ENCODE measurements at regions not wholly inside any gene's neighbourhood (a gene's known extent, or its start where the extent isn't known, plus 50 kb on each side); places are given as distances from the start of the nearest gene placed in this dataset.

- no peak for TF ChIP-seq YY1 (IDR thresholded peaks at IDR 0.05)
- TF ChIP-seq, protein P1, sequence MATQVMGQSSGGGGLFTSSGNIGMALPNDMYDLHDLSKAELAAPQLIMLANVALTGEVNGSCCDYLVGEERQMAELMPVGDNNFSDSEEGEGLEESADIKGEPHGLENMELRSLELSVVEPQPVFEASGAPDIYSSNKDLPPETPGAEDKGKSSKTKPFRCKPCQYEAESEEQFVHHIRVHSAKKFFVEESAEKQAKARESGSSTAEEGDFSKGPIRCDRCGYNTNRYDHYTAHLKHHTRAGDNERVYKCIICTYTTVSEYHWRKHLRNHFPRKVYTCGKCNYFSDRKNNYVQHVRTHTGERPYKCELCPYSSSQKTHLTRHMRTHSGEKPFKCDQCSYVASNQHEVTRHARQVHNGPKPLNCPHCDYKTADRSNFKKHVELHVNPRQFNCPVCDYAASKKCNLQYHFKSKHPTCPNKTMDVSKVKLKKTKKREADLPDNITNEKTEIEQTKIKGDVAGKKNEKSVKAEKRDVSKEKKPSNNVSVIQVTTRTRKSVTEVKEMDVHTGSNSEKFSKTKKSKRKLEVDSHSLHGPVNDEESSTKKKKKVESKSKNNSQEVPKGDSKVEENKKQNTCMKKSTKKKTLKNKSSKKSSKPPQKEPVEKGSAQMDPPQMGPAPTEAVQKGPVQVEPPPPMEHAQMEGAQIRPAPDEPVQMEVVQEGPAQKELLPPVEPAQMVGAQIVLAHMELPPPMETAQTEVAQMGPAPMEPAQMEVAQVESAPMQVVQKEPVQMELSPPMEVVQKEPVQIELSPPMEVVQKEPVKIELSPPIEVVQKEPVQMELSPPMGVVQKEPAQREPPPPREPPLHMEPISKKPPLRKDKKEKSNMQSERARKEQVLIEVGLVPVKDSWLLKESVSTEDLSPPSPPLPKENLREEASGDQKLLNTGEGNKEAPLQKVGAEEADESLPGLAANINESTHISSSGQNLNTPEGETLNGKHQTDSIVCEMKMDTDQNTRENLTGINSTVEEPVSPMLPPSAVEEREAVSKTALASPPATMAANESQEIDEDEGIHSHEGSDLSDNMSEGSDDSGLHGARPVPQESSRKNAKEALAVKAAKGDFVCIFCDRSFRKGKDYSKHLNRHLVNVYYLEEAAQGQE (IDR thresholded peaks at IDR 0.05), result no peak
- no peak for TF ChIP-seq EGR1 (IDR thresholded peaks at IDR 0.05; ENCODE audit: low read depth in 2 of 2)
- no peak for TF ChIP-seq GABPA (IDR thresholded peaks at IDR 0.05 in 1 of 2, conservative IDR thresholded peaks at IDR 0.05 in 1 of 2)
- TF ChIP-seq FOXA2 (IDR thresholded peaks at IDR 0.05), result no peak
- TF ChIP-seq HNF4A (conservative IDR thresholded peaks at IDR 0.05), result no peak
- no peak for TF ChIP-seq SP1 (IDR thresholded peaks at IDR 0.05)
- no peak for TF ChIP-seq JUND (IDR thresholded peaks at IDR 0.05)
- TF ChIP-seq, protein P2, sequence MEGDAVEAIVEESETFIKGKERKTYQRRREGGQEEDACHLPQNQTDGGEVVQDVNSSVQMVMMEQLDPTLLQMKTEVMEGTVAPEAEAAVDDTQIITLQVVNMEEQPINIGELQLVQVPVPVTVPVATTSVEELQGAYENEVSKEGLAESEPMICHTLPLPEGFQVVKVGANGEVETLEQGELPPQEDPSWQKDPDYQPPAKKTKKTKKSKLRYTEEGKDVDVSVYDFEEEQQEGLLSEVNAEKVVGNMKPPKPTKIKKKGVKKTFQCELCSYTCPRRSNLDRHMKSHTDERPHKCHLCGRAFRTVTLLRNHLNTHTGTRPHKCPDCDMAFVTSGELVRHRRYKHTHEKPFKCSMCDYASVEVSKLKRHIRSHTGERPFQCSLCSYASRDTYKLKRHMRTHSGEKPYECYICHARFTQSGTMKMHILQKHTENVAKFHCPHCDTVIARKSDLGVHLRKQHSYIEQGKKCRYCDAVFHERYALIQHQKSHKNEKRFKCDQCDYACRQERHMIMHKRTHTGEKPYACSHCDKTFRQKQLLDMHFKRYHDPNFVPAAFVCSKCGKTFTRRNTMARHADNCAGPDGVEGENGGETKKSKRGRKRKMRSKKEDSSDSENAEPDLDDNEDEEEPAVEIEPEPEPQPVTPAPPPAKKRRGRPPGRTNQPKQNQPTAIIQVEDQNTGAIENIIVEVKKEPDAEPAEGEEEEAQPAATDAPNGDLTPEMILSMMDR (IDR thresholded peaks at IDR 0.05; ENCODE audit: low read depth, low read length, missing input control), result no peak
- no peak for TF ChIP-seq TAF1 (conservative IDR thresholded peaks at IDR 0.05)
- TF ChIP-seq HNF4G (IDR thresholded peaks at IDR 0.05), result no peak
- no peak for TF ChIP-seq FOXA1 (IDR thresholded peaks at IDR 0.05)
- Histone ChIP-seq H3K9me3 (ENCODE audit: control insufficient read depth in 4 of 4, low read length in 3 of 4) (no peaks in the 10 kb centered on the region), H3K4me1 (ENCODE audit: control insufficient read depth in 4 of 4, insufficient read depth in 4 of 4, low read length in 3 of 4) (no peaks in the 10 kb centered on the region), H3K9ac (ENCODE audit: low read depth in 1 of 2, low read length in 2 of 2) (no peak overlapping the region), H3K27me3 (ENCODE audit: control insufficient read depth in 4 of 4, insufficient read depth in 4 of 4, low read length in 3 of 4) (no peaks in the 10 kb centered on the region), H3K36me3 (ENCODE audit: control insufficient read depth in 4 of 4, insufficient read depth in 3 of 4, low read depth in 1 of 4, low read length in 3 of 4) (no peaks in the 10 kb centered on the region), H3K27ac (ENCODE audit: low read depth in 1 of 2, low read length in 2 of 2) (no peak overlapping the region), H3K4me3 (ENCODE audit: low read depth in 1 of 3, low read length in 3 of 3) (no peak overlapping the region)
- WGBS, result 70% methylated on average over 3 of the region's 3 CpGs
- no peak for DNase-seq (ENCODE audit: low spot score)
Measured at GRCh38 chr4:133799717-133800315, 401.8 kb downstream of the PABPC4L start.

DNA sequence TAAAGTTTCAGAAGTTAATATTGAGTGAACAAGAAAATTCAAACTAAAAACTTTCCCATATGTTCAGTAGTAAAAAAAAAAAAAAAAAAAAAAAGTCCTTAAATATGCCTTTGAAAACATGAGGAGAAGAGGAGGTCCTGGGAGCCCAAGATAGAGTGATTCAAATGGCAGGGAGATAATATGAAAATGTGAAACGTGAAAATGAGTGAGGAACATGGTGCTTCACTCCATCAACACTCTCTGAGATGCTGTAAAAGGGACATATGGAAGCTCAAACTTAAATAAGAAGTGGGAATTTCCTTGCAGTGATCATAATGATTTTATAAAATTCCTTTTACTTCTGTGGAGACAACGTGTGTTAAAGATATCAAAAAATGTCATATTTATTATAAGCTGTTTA, 423.9 kb downstream of the PABPC4L start:
- Histone ChIP-seq H3K4me3 (ENCODE audit: low read depth in 1 of 3, low read length in 3 of 3) (no peak overlapping the region), H3K9ac (ENCODE audit: low read depth in 1 of 2, low read length in 2 of 2) (no peak overlapping the region), H3K9me3 (ENCODE audit: control insufficient read depth in 4 of 4, low read length in 3 of 4) (no peaks in the 10 kb centered on the region), H3K27me3 (ENCODE audit: control insufficient read depth in 4 of 4, insufficient read depth in 4 of 4, low read length in 3 of 4) (no peaks in the 10 kb centered on the region), H3K27ac (ENCODE audit: low read depth in 1 of 2, low read length in 2 of 2) (no peak overlapping the region), H3K4me1 (ENCODE audit: control insufficient read depth in 4 of 4, insufficient read depth in 4 of 4, low read length in 3 of 4) (no peaks in the 10 kb centered on the region), H3K36me3 (ENCODE audit: control insufficient read depth in 4 of 4, insufficient read depth in 3 of 4, low read depth in 1 of 4, low read length in 3 of 4) (no peaks in the 10 kb centered on the region)
- DNase-seq (ENCODE audit: low spot score), result no peak
- WGBS, result 53% methylated on average over 2 of the region's 2 CpGs
- TF ChIP-seq GABPA (IDR thresholded peaks at IDR 0.05 in 1 of 2, conservative IDR thresholded peaks at IDR 0.05 in 1 of 2) (no peak), HNF4G (IDR thresholded peaks at IDR 0.05) (no peak), SP1 (IDR thresholded peaks at IDR 0.05) (no peak), ZBTB33 (IDR thresholded peaks at IDR 0.05) (no peak), NR2F2 (IDR thresholded peaks at IDR 0.05) (no peak), EGR1 (IDR thresholded peaks at IDR 0.05; ENCODE audit: low read depth in 2 of 2) (no peak), FOXA1 (IDR thresholded peaks at IDR 0.05) (no peak), RXRA (IDR thresholded peaks at IDR 0.05) (no peak), RAD21 (IDR thresholded peaks at IDR 0.05) (no peak), YY1 (IDR thresholded peaks at IDR 0.05) (no peak), JUND (IDR thresholded peaks at IDR 0.05) (no peak)
- TF ChIP-seq, protein P2 (IDR thresholded peaks at IDR 0.05; ENCODE audit: low read depth, low read length, missing input control), result no peak
- TF ChIP-seq, protein P1 (IDR thresholded peaks at IDR 0.05), result no peak
- TF ChIP-seq, protein P3, sequence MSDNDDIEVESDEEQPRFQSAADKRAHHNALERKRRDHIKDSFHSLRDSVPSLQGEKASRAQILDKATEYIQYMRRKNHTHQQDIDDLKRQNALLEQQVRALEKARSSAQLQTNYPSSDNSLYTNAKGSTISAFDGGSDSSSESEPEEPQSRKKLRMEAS (IDR thresholded peaks at IDR 0.05), result no peak
